Fibroblast of lung (primary cell): ENCODE measurements at regions not wholly inside any gene's neighbourhood (a gene's known extent, or its start where the extent isn't known, plus 50 kb on each side); places are given as distances from the start of the nearest gene placed in this dataset.

Experiments
- DNase-seq, 2 donors: peaks; one replicate each; pipeline versions ENCODE4 v3.0.0 to v3.0.0-alpha.2; 2010; ENCODE audit warnings: low read depth in 2 of 2
- H2AFZ ChIP-seq: 2 replicates; pipeline ENCODE4 v1.5.1; 2012; ENCODE audit warnings: low read length, control low read depth, inconsistent platforms
- H3K27ac ChIP-seq: 2 replicates; pipeline ENCODE4 v1.5.1; 2011; ENCODE audit warnings: low read length, control low read depth; ENCODE audit not compliant: insufficient read depth
- H3K27me3 ChIP-seq: 2 replicates; pipeline ENCODE4 v1.5.1; 2011; ENCODE audit warnings: mild to moderate bottlenecking, low read length; ENCODE audit not compliant: control insufficient read depth, insufficient read depth
- H3K36me3 ChIP-seq: 2 replicates; pipeline ENCODE4 v1.5.1; 2011; ENCODE audit warnings: low read length; ENCODE audit not compliant: control insufficient read depth, insufficient read depth
- H3K4me1 ChIP-seq: 2 replicates; pipeline ENCODE4 v1.5.1; 2011; ENCODE audit warnings: low read length; ENCODE audit not compliant: control insufficient read depth, insufficient read depth; ENCODE audit errors: extremely low read depth
- H3K4me2 ChIP-seq: 2 replicates; pipeline ENCODE4 v1.5.1; 2011; ENCODE audit warnings: low read length, control low read depth; ENCODE audit not compliant: insufficient read depth; ENCODE audit errors: extremely low read depth
- H3K4me3 ChIP-seq, 4 experiments: fragments of 200-600 bp in 1 of 4; sonication (generic) in 1 of 4; replicated peaks in 1 of 4; 2 replicates each; pipeline ENCODE4 v1.5.1; 2011 to 2016; ENCODE audit warnings: low read length in 4 of 4, low read depth in 3 of 4, mild to moderate bottlenecking in 3 of 4, control low read depth in 2 of 4, inconsistent platforms in 1 of 4, mixed read lengths in 1 of 4; ENCODE audit not compliant: insufficient read depth in 1 of 4; ENCODE audit errors: control extremely low read depth in 1 of 4
- H3K79me2 ChIP-seq: 2 replicates; pipeline ENCODE4 v1.5.1; 2012; ENCODE audit warnings: mild to moderate bottlenecking, low read length, inconsistent platforms; ENCODE audit not compliant: control insufficient read depth, insufficient read depth
- H3K9ac ChIP-seq: 2 replicates; pipeline ENCODE4 v1.5.1; 2011; ENCODE audit warnings: mild to moderate bottlenecking, low read length, control low read depth; ENCODE audit not compliant: insufficient read depth
- H3K9me3 ChIP-seq: 2 replicates; pipeline ENCODE4 v1.5.1; 2012; ENCODE audit warnings: low read depth, low read length; ENCODE audit not compliant: control insufficient read depth, insufficient read depth
- H4K20me1 ChIP-seq: 2 replicates; pipeline ENCODE4 v1.5.1; 2011; ENCODE audit warnings: low read length; ENCODE audit not compliant: control insufficient read depth, insufficient read depth; ENCODE audit errors: extremely low read depth
- EZH2 ChIP-seq: IDR thresholded peaks from 2 replicates; pipeline ENCODE4 v1.5.1; 2012; ENCODE audit warnings: low read length, control low read depth, mild to moderate bottlenecking; ENCODE audit errors: missing control alignments
- TF ChIP-seq, protein P1 (sequence below), 2 donors: IDR thresholded peaks in 1 of 2; conservative IDR thresholded peaks in 1 of 2; 1 replicate in 1 of 2; 2 replicates in 1 of 2; pipeline ENCODE4 v1.5.1; 2011 to 2012; ENCODE audit warnings: low read length in 2 of 2, control low read depth in 1 of 2, inconsistent platforms in 1 of 2, low read depth in 1 of 2, mild to moderate bottlenecking in 1 of 2

DNA sequence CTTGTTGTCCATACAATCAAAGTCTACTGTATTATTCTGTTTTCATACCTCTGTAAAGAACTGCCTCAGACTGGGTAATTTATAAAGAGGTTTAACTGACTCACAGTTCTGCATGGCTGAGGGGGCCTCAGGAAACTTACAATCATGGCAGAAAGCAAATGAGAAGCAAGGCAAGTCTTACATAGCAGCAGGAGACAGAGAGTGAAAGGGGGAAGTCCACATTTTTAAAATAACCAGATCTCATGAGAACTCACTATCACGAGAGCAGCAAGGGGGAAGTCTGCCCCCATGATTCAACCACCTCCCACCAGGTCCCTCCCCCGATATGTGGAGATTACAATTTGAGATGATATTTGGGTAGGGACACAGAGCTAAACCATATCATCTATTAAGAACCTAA, 724.6 kb upstream of the CBLB start:
- H3K36me3 ChIP-seq = no peaks in the 10 kb centered on the region
- no peak overlapping the region for H3K4me2 ChIP-seq
- H3K27me3 ChIP-seq = no peaks in the 10 kb centered on the region

DNA sequence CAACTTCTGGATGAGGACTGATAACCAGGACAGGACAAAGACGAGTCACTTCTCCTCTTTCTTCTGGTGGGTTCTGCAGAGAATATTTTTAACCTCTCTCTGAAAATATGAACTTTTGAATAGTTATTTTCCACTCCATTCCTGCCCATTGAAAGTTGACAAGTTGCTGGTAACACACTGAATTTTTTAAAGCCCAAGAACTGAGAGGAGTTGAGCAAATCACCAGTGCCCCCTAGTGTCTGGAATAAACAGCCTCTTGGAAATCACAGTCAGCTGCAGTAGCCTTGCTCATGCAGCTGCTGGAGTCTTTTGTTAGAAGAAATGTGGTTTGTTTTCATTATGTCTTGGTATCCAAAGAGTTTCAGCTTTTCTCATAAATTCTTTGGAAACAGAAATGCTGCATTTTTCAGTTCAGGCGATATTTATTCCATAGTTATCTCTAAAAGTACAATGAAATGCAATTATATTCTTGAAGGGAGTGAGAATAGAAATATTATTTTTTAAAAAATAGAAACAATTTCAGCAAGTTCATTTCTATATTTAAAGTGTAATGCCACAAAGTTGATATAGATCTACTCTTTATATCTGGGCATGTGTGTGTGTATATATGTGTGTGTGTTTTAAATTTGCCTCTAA, 741.0 kb upstream of the CBLB start:
- H3K9ac ChIP-seq = no peak overlapping the region
- H3K4me1 ChIP-seq = no peaks in the 10 kb centered on the region
- no peaks in the 10 kb centered on the region for H3K79me2 ChIP-seq
- H2AFZ ChIP-seq = no peak overlapping the region
- H3K9me3 ChIP-seq = no peaks in the 10 kb centered on the region
- H3K4me2 ChIP-seq = no peak overlapping the region
- H3K27ac ChIP-seq = no peak overlapping the region
- no peak overlapping the region for H3K4me3 ChIP-seq
- no peaks in the 10 kb centered on the region for H3K27me3 ChIP-seq
- no peaks in the 10 kb centered on the region for H3K36me3 ChIP-seq
- no peaks in the 10 kb centered on the region for H4K20me1 ChIP-seq
- no peak for TF ChIP-seq EZH2
- TF ChIP-seq, protein P1, sequence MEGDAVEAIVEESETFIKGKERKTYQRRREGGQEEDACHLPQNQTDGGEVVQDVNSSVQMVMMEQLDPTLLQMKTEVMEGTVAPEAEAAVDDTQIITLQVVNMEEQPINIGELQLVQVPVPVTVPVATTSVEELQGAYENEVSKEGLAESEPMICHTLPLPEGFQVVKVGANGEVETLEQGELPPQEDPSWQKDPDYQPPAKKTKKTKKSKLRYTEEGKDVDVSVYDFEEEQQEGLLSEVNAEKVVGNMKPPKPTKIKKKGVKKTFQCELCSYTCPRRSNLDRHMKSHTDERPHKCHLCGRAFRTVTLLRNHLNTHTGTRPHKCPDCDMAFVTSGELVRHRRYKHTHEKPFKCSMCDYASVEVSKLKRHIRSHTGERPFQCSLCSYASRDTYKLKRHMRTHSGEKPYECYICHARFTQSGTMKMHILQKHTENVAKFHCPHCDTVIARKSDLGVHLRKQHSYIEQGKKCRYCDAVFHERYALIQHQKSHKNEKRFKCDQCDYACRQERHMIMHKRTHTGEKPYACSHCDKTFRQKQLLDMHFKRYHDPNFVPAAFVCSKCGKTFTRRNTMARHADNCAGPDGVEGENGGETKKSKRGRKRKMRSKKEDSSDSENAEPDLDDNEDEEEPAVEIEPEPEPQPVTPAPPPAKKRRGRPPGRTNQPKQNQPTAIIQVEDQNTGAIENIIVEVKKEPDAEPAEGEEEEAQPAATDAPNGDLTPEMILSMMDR (conservative IDR thresholded peaks at IDR 0.05 in 1 of 2, IDR thresholded peaks at IDR 0.05 in 1 of 2; ENCODE audit: low read depth in 1 of 2, low read length in 2 of 2) = peak; percentile 80 to 89
- DNase-seq = peak; percentile 91 to 95

More for the DNA sequence above, 724.6 kb upstream of the CBLB start:
- H3K4me3 ChIP-seq = no peak overlapping the region
- no peak for DNase-seq
- H4K20me1 ChIP-seq = no peaks in the 10 kb centered on the region
- H3K4me1 ChIP-seq = no peaks in the 10 kb centered on the region
- TF ChIP-seq, protein P1 (conservative IDR thresholded peaks at IDR 0.05 in 1 of 2, IDR thresholded peaks at IDR 0.05 in 1 of 2; ENCODE audit: low read depth in 1 of 2, low read length in 2 of 2) = no peak
- TF ChIP-seq EZH2 = no peak
- no peak overlapping the region for H3K9ac ChIP-seq
- no peak overlapping the region for H3K27ac ChIP-seq
- H3K79me2 ChIP-seq = no peaks in the 10 kb centered on the region
- no peak overlapping the region for H2AFZ ChIP-seq
- no peaks in the 10 kb centered on the region for H3K9me3 ChIP-seq

DNA sequence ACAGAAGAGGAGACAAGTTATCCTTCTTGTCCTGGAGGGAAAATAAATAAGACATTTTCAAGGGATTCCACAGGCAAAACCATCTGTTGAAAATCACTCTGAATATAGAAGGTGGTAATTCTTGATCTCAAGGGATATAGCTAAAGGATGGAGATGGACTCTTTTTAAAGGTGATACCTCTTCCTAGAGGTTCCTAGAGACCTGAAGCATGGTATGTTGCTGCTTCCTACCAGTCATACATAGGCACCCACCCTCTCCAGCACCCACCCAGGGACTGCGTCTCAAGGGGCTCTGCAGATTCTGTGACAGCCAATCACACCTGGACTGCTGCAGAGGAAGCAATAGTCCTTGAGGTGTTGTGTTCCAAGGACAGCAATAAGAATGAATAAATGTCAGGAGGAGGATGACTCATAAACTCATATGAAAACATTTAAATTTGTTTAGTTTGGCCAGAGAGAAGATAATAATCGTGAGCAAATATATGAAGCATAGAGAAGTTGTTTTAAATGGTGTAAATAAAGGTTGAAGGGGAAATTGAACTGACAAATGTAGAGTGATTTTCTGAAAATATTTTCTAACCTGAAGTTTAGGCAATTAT, 741.6 kb upstream of the CBLB start:
- DNase-seq = peak; percentile 34 to 62
- Histone ChIP-seq H3K4me1 (no peaks in the 10 kb centered on the region), H3K27me3 (no peaks in the 10 kb centered on the region), H3K9me3 (no peaks in the 10 kb centered on the region), H3K27ac (no peak overlapping the region), H3K36me3 (no peaks in the 10 kb centered on the region), H3K4me2 (peak overlapping the region; percentile 44), H3K9ac (no peak overlapping the region), H2AFZ (no peak overlapping the region), H3K4me3 (no peak overlapping the region), H3K79me2 (no peaks in the 10 kb centered on the region), H4K20me1 (no peaks in the 10 kb centered on the region)
- TF ChIP-seq, protein P1 (conservative IDR thresholded peaks at IDR 0.05 in 1 of 2, IDR thresholded peaks at IDR 0.05 in 1 of 2; ENCODE audit: low read depth in 1 of 2, low read length in 2 of 2) = no peak
- TF ChIP-seq EZH2 = no peak
